Activated naive CD8-positive, alpha-beta T cell (primary cell): ENCODE measurements at regions not wholly inside any gene's neighbourhood (a gene's known extent, or its start where the extent isn't known, plus 50 kb on each side); places are given as distances from the start of the nearest gene placed in this dataset.

Experiments used
- H3K27ac Mint-ChIP-seq: one replicate; pipeline ENCODE4 v1.8.0; 2021; ENCODE audit warnings: mixed read lengths
- H3K27me3 Mint-ChIP-seq: one replicate; pipeline ENCODE4 v1.8.0; 2021; ENCODE audit warnings: mixed read lengths
- H3K36me3 Mint-ChIP-seq: one replicate; pipeline ENCODE4 v1.8.0; 2021; ENCODE audit warnings: mixed read lengths
- H3K4me1 Mint-ChIP-seq: one replicate; pipeline ENCODE4 v1.8.0; 2021; ENCODE audit warnings: low read depth, mixed read lengths
- H3K4me3 Mint-ChIP-seq: one replicate; pipeline ENCODE4 v1.8.0; 2021; ENCODE audit warnings: mild to moderate bottlenecking, mixed read lengths
- H3K9me3 Mint-ChIP-seq: one replicate; pipeline ENCODE4 v1.8.0; 2021; ENCODE audit warnings: low read depth, mixed read lengths

- H3K9me3 Mint-ChIP-seq: no peaks in the 10 kb centered on the region
- no peak overlapping the region for H3K4me3 Mint-ChIP-seq
- H3K4me1 Mint-ChIP-seq: peaks cover 3% of the 10 kb centered on the region
- H3K27me3 Mint-ChIP-seq: peaks cover 19% of the 10 kb centered on the region
- H3K27ac Mint-ChIP-seq: no peak overlapping the region
- no peaks in the 10 kb centered on the region for H3K36me3 Mint-ChIP-seq
These were observed 200.1 kb downstream of the BMP7 start for GRCh38 chr20:57066126-57066900.

GRCh38 chr20:57069442-57069841 is 197.0 kb downstream of the BMP7 start:
- Mint-ChIP-seq H3K27ac (no peak overlapping the region), H3K4me3 (no peak overlapping the region), H3K36me3 (no peaks in the 10 kb centered on the region), H3K9me3 (no peaks in the 10 kb centered on the region), H3K4me1 (peaks cover 9% of the 10 kb centered on the region), H3K27me3 (peaks cover 25% of the 10 kb centered on the region)

- no peak overlapping the region for H3K4me3 Mint-ChIP-seq
- peaks cover 28% of the 10 kb centered on the region for H3K27me3 Mint-ChIP-seq
- no peaks in the 10 kb centered on the region for H3K9me3 Mint-ChIP-seq
- H3K4me1 Mint-ChIP-seq: peaks cover 9% of the 10 kb centered on the region
- no peaks in the 10 kb centered on the region for H3K36me3 Mint-ChIP-seq
- H3K27ac Mint-ChIP-seq: no peak overlapping the region
These were observed 196.1 kb downstream of the BMP7 start for GRCh38 chr20:57070296-57070695.

- peaks cover 9% of the 10 kb centered on the region for H3K4me1 Mint-ChIP-seq
- H3K9me3 Mint-ChIP-seq: peaks cover 2% of the 10 kb centered on the region
- H3K27ac Mint-ChIP-seq: no peak overlapping the region
- no peaks in the 10 kb centered on the region for H3K36me3 Mint-ChIP-seq
- peak overlapping the region; percentile 51 for H3K4me3 Mint-ChIP-seq
- H3K27me3 Mint-ChIP-seq: peaks cover 26% of the 10 kb centered on the region
These were observed 195.1 kb downstream of the BMP7 start for GRCh38 chr20:57071283-57071731.

GRCh38 chr20:57071954-57072583 is 194.4 kb downstream of the BMP7 start:
- Mint-ChIP-seq H3K27ac (no peak overlapping the region), H3K4me1 (peaks cover 9% of the 10 kb centered on the region), H3K36me3 (no peaks in the 10 kb centered on the region), H3K9me3 (peaks cover 4% of the 10 kb centered on the region), H3K27me3 (peaks cover 29% of the 10 kb centered on the region), H3K4me3 (no peak overlapping the region)

- H3K9me3 Mint-ChIP-seq: peaks cover 6% of the 10 kb centered on the region
- H3K36me3 Mint-ChIP-seq: no peaks in the 10 kb centered on the region
- H3K27me3 Mint-ChIP-seq: peaks cover 27% of the 10 kb centered on the region
These were observed 193.0 kb downstream of the BMP7 start for GRCh38 chr20:57073402-57073801.

GRCh38 chr20:57074386-57074785 is 192.1 kb downstream of the BMP7 start:
- Mint-ChIP-seq H3K36me3 (no peaks in the 10 kb centered on the region), H3K27me3 (peaks cover 27% of the 10 kb centered on the region), H3K9me3 (peaks cover 14% of the 10 kb centered on the region), H3K4me1 (peaks cover 9% of the 10 kb centered on the region), H3K4me3 (no peak overlapping the region), H3K27ac (no peak overlapping the region)

More at GRCh38 chr20:57073402-57073801, 193.0 kb downstream of the BMP7 start:
- Mint-ChIP-seq H3K4me3 (no peak overlapping the region), H3K27ac (no peak overlapping the region), H3K4me1 (peaks cover 9% of the 10 kb centered on the region)

GRCh38 chr20:57075181-57075580 is 191.3 kb downstream of the BMP7 start:
- peaks cover 19% of the 10 kb centered on the region for H3K9me3 Mint-ChIP-seq
- H3K27ac Mint-ChIP-seq: no peak overlapping the region
- H3K4me3 Mint-ChIP-seq: no peak overlapping the region
- H3K4me1 Mint-ChIP-seq: peaks cover 9% of the 10 kb centered on the region
- no peaks in the 10 kb centered on the region for H3K36me3 Mint-ChIP-seq
- H3K27me3 Mint-ChIP-seq: peaks cover 27% of the 10 kb centered on the region

- Mint-ChIP-seq H3K4me3 (no peak overlapping the region), H3K36me3 (no peaks in the 10 kb centered on the region), H3K4me1 (peaks cover 9% of the 10 kb centered on the region), H3K9me3 (peaks cover 19% of the 10 kb centered on the region), H3K27ac (no peak overlapping the region), H3K27me3 (peaks cover 25% of the 10 kb centered on the region)
These were observed 190.8 kb downstream of the BMP7 start for GRCh38 chr20:57075603-57076002.

GRCh38 chr20:57076152-57076652 is 190.2 kb downstream of the BMP7 start:
- Mint-ChIP-seq H3K4me3 (no peak overlapping the region), H3K4me1 (peaks cover 6% of the 10 kb centered on the region), H3K27ac (no peak overlapping the region), H3K36me3 (no peaks in the 10 kb centered on the region), H3K9me3 (peaks cover 19% of the 10 kb centered on the region), H3K27me3 (peaks cover 20% of the 10 kb centered on the region)

- H3K9me3 Mint-ChIP-seq: peaks cover 19% of the 10 kb centered on the region
- H3K27me3 Mint-ChIP-seq: peaks cover 15% of the 10 kb centered on the region
- no peaks in the 10 kb centered on the region for H3K36me3 Mint-ChIP-seq
- H3K4me3 Mint-ChIP-seq: no peak overlapping the region
- H3K27ac Mint-ChIP-seq: no peak overlapping the region
- no peaks in the 10 kb centered on the region for H3K4me1 Mint-ChIP-seq
These were observed 189.5 kb downstream of the BMP7 start for GRCh38 chr20:57076951-57077350.

- peaks cover 19% of the 10 kb centered on the region for H3K9me3 Mint-ChIP-seq
- no peak overlapping the region for H3K4me3 Mint-ChIP-seq
- peaks cover 13% of the 10 kb centered on the region for H3K27me3 Mint-ChIP-seq
These were observed 188.3 kb downstream of the BMP7 start for GRCh38 chr20:57078116-57078515.

GRCh38 chr20:57079031-57080005 is 187.1 kb downstream of the BMP7 start:
- H3K9me3 Mint-ChIP-seq: peaks cover 19% of the 10 kb centered on the region
- H3K4me1 Mint-ChIP-seq: no peaks in the 10 kb centered on the region
- H3K4me3 Mint-ChIP-seq: no peak overlapping the region
- no peak overlapping the region for H3K27ac Mint-ChIP-seq
- no peaks in the 10 kb centered on the region for H3K36me3 Mint-ChIP-seq
- peaks cover 14% of the 10 kb centered on the region for H3K27me3 Mint-ChIP-seq

More at GRCh38 chr20:57078116-57078515, 188.3 kb downstream of the BMP7 start:
- Mint-ChIP-seq H3K4me1 (no peaks in the 10 kb centered on the region), H3K27ac (no peak overlapping the region), H3K36me3 (no peaks in the 10 kb centered on the region)

- H3K9me3 Mint-ChIP-seq: peaks cover 19% of the 10 kb centered on the region
- no peaks in the 10 kb centered on the region for H3K36me3 Mint-ChIP-seq
- H3K27ac Mint-ChIP-seq: no peak overlapping the region
- no peaks in the 10 kb centered on the region for H3K4me1 Mint-ChIP-seq
- no peak overlapping the region for H3K4me3 Mint-ChIP-seq
- H3K27me3 Mint-ChIP-seq: peaks cover 10% of the 10 kb centered on the region
These were observed 185.6 kb downstream of the BMP7 start for GRCh38 chr20:57080796-57081195.
